ENCODE measurements at regions not wholly inside any gene's neighbourhood (a gene's known extent, or its start where the extent isn't known, plus 50 kb on each side); places are given as distances from the start of the nearest gene placed in this dataset.

DNA sequence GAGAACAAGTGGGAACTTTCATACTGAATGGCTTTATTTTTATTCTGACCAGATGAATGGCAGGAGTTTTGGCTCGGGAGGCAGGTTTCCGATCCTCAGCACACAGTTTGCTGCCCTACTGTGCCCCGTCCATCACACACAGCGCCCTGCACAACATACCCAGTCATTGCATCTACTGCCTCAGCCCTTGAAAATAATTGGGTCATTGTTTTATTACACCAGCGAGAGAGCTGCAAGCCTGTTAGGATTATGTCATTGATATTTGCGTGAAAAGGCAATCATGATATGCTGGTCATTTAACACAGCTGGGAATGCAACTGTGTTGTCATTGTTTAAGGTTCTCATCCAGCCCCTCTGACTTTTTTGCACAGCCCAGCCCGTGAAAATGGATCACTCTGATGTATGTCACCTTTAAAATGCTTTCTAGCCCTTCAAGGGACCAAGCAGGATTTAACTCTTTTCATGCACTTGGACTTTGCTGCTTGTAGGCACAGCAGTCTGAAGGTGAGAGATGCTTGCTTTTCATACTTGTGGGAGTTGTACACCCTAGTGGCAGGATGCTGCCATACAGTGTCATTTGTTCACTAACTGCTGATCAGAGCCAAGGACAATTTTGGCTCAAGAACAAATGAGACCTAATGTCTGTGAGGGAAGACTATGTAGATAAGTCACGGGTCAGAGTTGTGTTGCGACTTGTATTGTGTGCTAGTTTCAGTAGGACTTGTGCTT, 62.3 kb downstream of the RTL9 start:
- peak; percentile 31 for TF ChIP-seq RAD21 (conservative IDR thresholded peaks at IDR 0.05)
- TF ChIP-seq, protein P1, sequence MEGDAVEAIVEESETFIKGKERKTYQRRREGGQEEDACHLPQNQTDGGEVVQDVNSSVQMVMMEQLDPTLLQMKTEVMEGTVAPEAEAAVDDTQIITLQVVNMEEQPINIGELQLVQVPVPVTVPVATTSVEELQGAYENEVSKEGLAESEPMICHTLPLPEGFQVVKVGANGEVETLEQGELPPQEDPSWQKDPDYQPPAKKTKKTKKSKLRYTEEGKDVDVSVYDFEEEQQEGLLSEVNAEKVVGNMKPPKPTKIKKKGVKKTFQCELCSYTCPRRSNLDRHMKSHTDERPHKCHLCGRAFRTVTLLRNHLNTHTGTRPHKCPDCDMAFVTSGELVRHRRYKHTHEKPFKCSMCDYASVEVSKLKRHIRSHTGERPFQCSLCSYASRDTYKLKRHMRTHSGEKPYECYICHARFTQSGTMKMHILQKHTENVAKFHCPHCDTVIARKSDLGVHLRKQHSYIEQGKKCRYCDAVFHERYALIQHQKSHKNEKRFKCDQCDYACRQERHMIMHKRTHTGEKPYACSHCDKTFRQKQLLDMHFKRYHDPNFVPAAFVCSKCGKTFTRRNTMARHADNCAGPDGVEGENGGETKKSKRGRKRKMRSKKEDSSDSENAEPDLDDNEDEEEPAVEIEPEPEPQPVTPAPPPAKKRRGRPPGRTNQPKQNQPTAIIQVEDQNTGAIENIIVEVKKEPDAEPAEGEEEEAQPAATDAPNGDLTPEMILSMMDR (IDR thresholded peaks at IDR 0.05; ENCODE audit: poor library complexity, severe bottlenecking): peak; percentile 51
- no peak for TF ChIP-seq SMC3 (conservative IDR thresholded peaks at IDR 0.05; ENCODE audit: poor library complexity)
- no peak for TF ChIP-seq POLR2AphosphoS5 (IDR thresholded peaks at IDR 0.05)
- TF ChIP-seq TAF1 (IDR thresholded peaks at IDR 0.05; ENCODE audit: low read depth): no peak
- no peak for TF ChIP-seq EP300 (conservative IDR thresholded peaks at IDR 0.05; ENCODE audit: poor library complexity, severe bottlenecking)

Data from neural cell (in vitro differentiated cells).